Tibial nerve (tissue), 4 donors: ENCODE measurements at regions not wholly inside any gene's neighbourhood (a gene's known extent, or its start where the extent isn't known, plus 50 kb on each side); places are given as distances from the start of the nearest gene placed in this dataset.

ENCODE experiments used
- DNase-seq, 2 donors: peaks; one replicate each; pipeline ENCODE4 v3.0.0-alpha.2; 2019; ENCODE audit warnings: low spot score in 2 of 2
- H3K27ac ChIP-seq, 4 donors: fragments of 200-600 bp; sonication (generic) in 3 of 4; one replicate each; pipeline ENCODE4 v1.5.1; 2017 to 2019; ENCODE audit warnings: mild to moderate bottlenecking in 1 of 4
- H3K27me3 ChIP-seq, 2 donors: fragments of 200-600 bp; sonication (generic) in 1 of 2; one replicate each; pipeline versions ENCODE4 v1.5.1 to v1.6.0; 2017 to 2019
- H3K36me3 ChIP-seq, 3 donors: fragments of 200-600 bp; sonication (generic); one replicate each; pipeline ENCODE4 v1.5.1; 2018 to 2019
- H3K4me1 ChIP-seq, 4 donors: fragments of 200-600 bp; sonication (generic) in 3 of 4; one replicate each; pipeline ENCODE4 v1.5.1; 2017 to 2019
- H3K4me3 ChIP-seq, 4 donors: fragments of 200-600 bp; sonication (generic) in 3 of 4; one replicate each; pipeline ENCODE4 v1.5.1; 2017 to 2019; ENCODE audit warnings: mild to moderate bottlenecking in 1 of 4, moderate library complexity in 1 of 4
- H3K9me3 ChIP-seq, 4 donors: fragments of 200-600 bp; sonication (generic) in 3 of 4; one replicate each; pipeline ENCODE4 v1.5.1; 2017 to 2019
- CTCF ChIP-seq, 5 experiments: fragments of 200-600 bp in 3 of 5; fragments of 450-650 bp in 2 of 5; sonication (generic) in 3 of 5; IDR thresholded peaks; one replicate each; pipeline ENCODE4 v1.5.1; 2016 to 2019; ENCODE audit warnings: antibody characterized with exemption in 5 of 5, mild to moderate bottlenecking in 3 of 5, moderate library complexity in 2 of 5
- EP300 ChIP-seq, 2 donors: sonication (generic); formaldehyde crosslinking; IDR thresholded peaks; one replicate each; pipeline ENCODE4 v1.6.1; 2017; ENCODE audit warnings: antibody characterized with exemption in 2 of 2, mild to moderate bottlenecking in 1 of 2
- POLR2A ChIP-seq, 2 donors: fragments of 450-650 bp; IDR thresholded peaks; one replicate each; pipeline ENCODE4 v1.6.1; 2017; ENCODE audit warnings: antibody characterized with exemption in 2 of 2, mild to moderate bottlenecking in 2 of 2, moderate library complexity in 2 of 2
- WGBS, 2 donors: methylation state at CpG; one replicate each; pipeline ENCODE4 v1.1.5; 2018; 5-methylcytosine and 5-hydroxymethylcytosine counted together

GRCh38 chr13:22198001-22198400 lies 527.1 kb downstream of the FGF9 start:
- H3K4me3 ChIP-seq, result peak overlapping the region in 1 of 4 donors; percentile 13
- WGBS, 2 donors, result 56 to 69% methylated on average over 4 of the region's 4 CpGs
- TF ChIP-seq CTCF (IDR thresholded peaks at IDR 0.05) (no peak), EP300 (IDR thresholded peaks at IDR 0.05) (peak; percentile 29 to 35), POLR2A (IDR thresholded peaks at IDR 0.05) (no peak)

GRCh38 chr13:22198641-22199217 lies 527.9 kb downstream of the FGF9 start:
- Histone ChIP-seq H3K4me1 (peaks cover 0 to 14% (median 0%) of the 10 kb centered on the region in 4 donors), H3K27ac (peak overlapping the region in 2 of 4 donors; percentile 28 to 32), H3K36me3 (no peaks in the 10 kb centered on the region), H3K9me3 (no peaks in the 10 kb centered on the region), H3K27me3 (no peaks in the 10 kb centered on the region), H3K4me3 (peak overlapping the region in 1 of 4 donors; percentile 13)
- 36 to 38% methylated on average over 10 of the region's 10 CpGs for WGBS, 2 donors
- TF ChIP-seq POLR2A (IDR thresholded peaks at IDR 0.05), result no peak
- no peak for TF ChIP-seq CTCF (IDR thresholded peaks at IDR 0.05)
- no peak for TF ChIP-seq EP300 (IDR thresholded peaks at IDR 0.05)
- no peak for DNase-seq

More at GRCh38 chr13:22198001-22198400, 527.1 kb downstream of the FGF9 start:
- Histone ChIP-seq H3K27ac (peak overlapping the region in 1 of 4 donors; percentile 32), H3K36me3 (no peaks in the 10 kb centered on the region), H3K9me3 (no peaks in the 10 kb centered on the region), H3K27me3 (no peaks in the 10 kb centered on the region), H3K4me1 (peaks cover 0 to 14% (median 0%) of the 10 kb centered on the region in 4 donors)
- DNase-seq, result peak in 1 of 2 donors; percentile 16

- H3K36me3 ChIP-seq, result no peaks in the 10 kb centered on the region
- no peak overlapping the region for H3K4me3 ChIP-seq
- TF ChIP-seq EP300 (IDR thresholded peaks at IDR 0.05) (no peak), POLR2A (IDR thresholded peaks at IDR 0.05) (no peak), CTCF (IDR thresholded peaks at IDR 0.05) (no peak)
- H3K4me1 ChIP-seq, result peaks cover 0 to 14% (median 0%) of the 10 kb centered on the region in 4 donors
- no peak overlapping the region for H3K27ac ChIP-seq
- H3K27me3 ChIP-seq, result no peaks in the 10 kb centered on the region
- no peaks in the 10 kb centered on the region for H3K9me3 ChIP-seq
- no peak for DNase-seq
- 100% methylated on average over 1 of the region's 1 CpG for WGBS, 2 donors
Observed at GRCh38 chr13:22200440-22200839, 529.6 kb downstream of the FGF9 start.

GRCh38 chr13:22201375-22201925 lies 530.6 kb downstream of the FGF9 start:
- H3K36me3 ChIP-seq, result no peaks in the 10 kb centered on the region
- H3K4me1 ChIP-seq, result peaks cover 0 to 14% (median 0%) of the 10 kb centered on the region in 4 donors
- H3K27me3 ChIP-seq, result no peaks in the 10 kb centered on the region
- H3K27ac ChIP-seq, result no peak overlapping the region
- no peak for DNase-seq
- no peak overlapping the region for H3K4me3 ChIP-seq
- TF ChIP-seq EP300 (IDR thresholded peaks at IDR 0.05), result no peak
- TF ChIP-seq CTCF (IDR thresholded peaks at IDR 0.05), result no peak
- no peak for TF ChIP-seq POLR2A (IDR thresholded peaks at IDR 0.05)
- WGBS, 2 donors, result 84 to 86% methylated on average over 2 of the region's 2 CpGs
- no peaks in the 10 kb centered on the region for H3K9me3 ChIP-seq

GRCh38 chr13:22210134-22210930 lies 539.5 kb downstream of the FGF9 start:
- no peak overlapping the region for H3K4me3 ChIP-seq
- no peak overlapping the region for H3K27ac ChIP-seq
- no peaks in the 10 kb centered on the region for H3K9me3 ChIP-seq
- DNase-seq, result no peak
- 72 to 76% methylated on average over 13 to 14 of the region's 14 CpGs for WGBS, 2 donors
- H3K36me3 ChIP-seq, result no peaks in the 10 kb centered on the region
- no peaks in the 10 kb centered on the region for H3K27me3 ChIP-seq
- H3K4me1 ChIP-seq, result no peaks in the 10 kb centered on the region
- TF ChIP-seq CTCF (IDR thresholded peaks at IDR 0.05) (no peak), EP300 (IDR thresholded peaks at IDR 0.05) (no peak), POLR2A (IDR thresholded peaks at IDR 0.05) (no peak)
